PC-3 (cell line): ENCODE measurements at regions not wholly inside any gene's neighbourhood (a gene's known extent, or its start where the extent isn't known, plus 50 kb on each side); places are given as distances from the start of the nearest gene placed in this dataset.

Experiments
- CTCF ChIP-seq: fragments of 300-600 bp; sonication (generic); conservative IDR thresholded peaks from 2 replicates; pipeline ENCODE4 v1.5.1; 2017; ENCODE audit warnings: antibody characterized with exemption, low read depth, mild to moderate bottlenecking, low read length
- EZH2 ChIP-seq: fragments of 300-600 bp; sonication (generic); IDR thresholded peaks from one replicate; pipeline ENCODE4 v1.6.1; 2017; ENCODE audit warnings: antibody characterized with exemption, mild to moderate bottlenecking, low read length; ENCODE audit not compliant: unreplicated experiment
- EZH2phosphoT487 ChIP-seq: fragments of 300-600 bp; sonication (generic); IDR thresholded peaks from 2 replicates; pipeline ENCODE4 v1.6.1; 2018; ENCODE audit warnings: mild to moderate bottlenecking, antibody characterized with exemption, low read length, borderline replicate concordance

- no peak for TF ChIP-seq CTCF
- TF ChIP-seq EZH2phosphoT487, result no peak
- TF ChIP-seq EZH2, result no peak
Measured at GRCh38 chr5:78726003-78726402, 77.4 kb upstream of the LHFPL2 start.
